ENCODE measurements at regions not wholly inside any gene's neighbourhood (a gene's known extent, or its start where the extent isn't known, plus 50 kb on each side); places are given as distances from the start of the nearest gene placed in this dataset.

GRCh38 chr7:68143345-68143744, 1146.7 kb downstream of the TYW1 start:
- ChIA-PET CTCF (no interaction called here), POLR2A (no interaction called here)
- H3K4me3 ChIP-seq (ENCODE audit: low read depth, low read length) = no peak overlapping the region
- no peak for TF ChIP-seq CTCF (IDR thresholded peaks at IDR 0.05; ENCODE audit: insufficient read depth, low read length, missing control alignments)
- DNase-seq (ENCODE audit: low read depth, low spot score) = no peak

DNA sequence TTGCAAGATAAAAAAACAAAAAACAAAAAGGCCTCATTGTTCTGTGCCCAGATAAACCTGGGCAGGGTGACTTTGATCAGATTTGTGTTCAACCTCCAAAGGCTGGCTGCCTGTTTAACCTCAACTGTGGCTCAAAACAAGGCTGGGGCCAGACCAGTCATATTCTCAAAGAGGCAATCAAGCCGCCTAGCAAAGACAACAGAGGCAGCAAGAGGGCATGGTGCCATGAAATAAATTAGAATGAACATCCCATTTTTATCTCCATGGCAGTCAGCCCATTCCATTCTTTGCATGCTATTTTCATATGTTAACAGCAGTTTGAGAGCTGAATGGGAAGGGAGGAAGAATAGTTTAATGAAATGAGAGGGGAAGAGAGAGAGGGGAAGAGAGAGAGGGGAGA, 1150.3 kb downstream of the TYW1 start:
- ChIA-PET CTCF (no interaction called here), POLR2A (no interaction called here)
- no peak for TF ChIP-seq CTCF (IDR thresholded peaks at IDR 0.05; ENCODE audit: insufficient read depth, low read length, missing control alignments)
- no peak for DNase-seq (ENCODE audit: low read depth, low spot score)
- H3K4me3 ChIP-seq (ENCODE audit: low read depth, low read length) = no peak overlapping the region

- no peak for DNase-seq (ENCODE audit: low read depth, low spot score)
- no peak overlapping the region for H3K4me3 ChIP-seq (ENCODE audit: low read depth, low read length)
- CTCF ChIA-PET = no interaction called here
- TF ChIP-seq CTCF (IDR thresholded peaks at IDR 0.05; ENCODE audit: insufficient read depth, low read length, missing control alignments) = no peak
- POLR2A ChIA-PET = no interaction called here
These were observed 1151.1 kb downstream of the TYW1 start for GRCh38 chr7:68147614-68148238.

GRCh38 chr7:68148440-68148839, 1151.8 kb downstream of the TYW1 start:
- TF ChIP-seq CTCF (IDR thresholded peaks at IDR 0.05; ENCODE audit: insufficient read depth, low read length, missing control alignments) = no peak
- POLR2A ChIA-PET = no interaction called here
- no peak for DNase-seq (ENCODE audit: low read depth, low spot score)
- no peak overlapping the region for H3K4me3 ChIP-seq (ENCODE audit: low read depth, low read length)
- CTCF ChIA-PET = no interaction called here

DNA sequence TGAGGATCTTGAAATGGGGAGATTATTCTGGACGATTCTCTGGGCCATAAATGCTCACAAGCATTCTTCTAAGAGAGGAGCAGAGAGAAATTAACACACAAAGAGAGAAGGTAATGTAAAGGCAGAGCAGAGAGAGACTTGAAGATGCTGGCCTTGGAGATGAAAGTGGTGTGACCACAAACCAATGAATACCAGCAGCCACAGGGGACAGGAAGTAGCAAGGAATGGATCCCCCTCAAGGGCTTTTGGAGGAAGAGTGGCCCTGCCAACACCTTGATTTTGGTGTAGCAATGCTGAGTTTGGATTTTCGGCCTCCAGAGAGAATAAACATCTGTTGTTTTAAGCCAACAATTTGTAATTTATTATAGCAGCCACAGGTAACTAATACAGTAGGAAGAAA, 1155.6 kb downstream of the TYW1 start:
- ChIA-PET CTCF (no interaction called here), POLR2A (no interaction called here)
- TF ChIP-seq CTCF (IDR thresholded peaks at IDR 0.05; ENCODE audit: insufficient read depth, low read length, missing control alignments) = no peak
- no peak overlapping the region for H3K4me3 ChIP-seq (ENCODE audit: low read depth, low read length)
- DNase-seq (ENCODE audit: low read depth, low spot score) = no peak

- CTCF ChIA-PET = no interaction called here
- H3K4me3 ChIP-seq (ENCODE audit: low read depth, low read length) = no peak overlapping the region
- TF ChIP-seq CTCF (IDR thresholded peaks at IDR 0.05; ENCODE audit: insufficient read depth, low read length, missing control alignments) = no peak
- POLR2A ChIA-PET = no interaction called here
- DNase-seq (ENCODE audit: low read depth, low spot score) = no peak
These were observed 1159.0 kb downstream of the TYW1 start for GRCh38 chr7:68155676-68156075.
